ENCODE measurements at regions not wholly inside any gene's neighbourhood (a gene's known extent, or its start where the extent isn't known, plus 50 kb on each side); places are given as distances from the start of the nearest gene placed in this dataset.

- Histone ChIP-seq H3K9me3 (ENCODE audit: control insufficient read depth, insufficient read depth, low read length) (no peaks in the 10 kb centered on the region), H3K27me3 (ENCODE audit: control insufficient read depth, insufficient read depth, low read length) (no peaks in the 10 kb centered on the region), H3K4me1 (ENCODE audit: control insufficient read depth, insufficient read depth, low read length) (no peaks in the 10 kb centered on the region), H3K36me3 (ENCODE audit: control insufficient read depth, insufficient read depth, low read length) (no peaks in the 10 kb centered on the region), H3K27ac (ENCODE audit: low read depth, low read length) (no peak overlapping the region), H3K4me3 (ENCODE audit: low read depth, low read length) (no peak overlapping the region)
- DNase-seq (ENCODE audit: low read depth in 4 of 6, low spot score in 6 of 6), result no peak
- WGBS (ENCODE audit: insufficient coverage), result 72% methylated on average over 3 of the region's 5 CpGs
These were observed 161.5 kb downstream of the CARTPT start for GRCh38 chr5:71880536-71880935.

- H3K9me3 ChIP-seq (ENCODE audit: control insufficient read depth, insufficient read depth, low read length), result no peaks in the 10 kb centered on the region
- no peak overlapping the region for H3K27ac ChIP-seq (ENCODE audit: low read depth, low read length)
- no peak for DNase-seq (ENCODE audit: low read depth in 4 of 6, low spot score in 6 of 6)
- no peaks in the 10 kb centered on the region for H3K36me3 ChIP-seq (ENCODE audit: control insufficient read depth, insufficient read depth, low read length)
- 84% methylated on average over 10 of the region's 10 CpGs for WGBS (ENCODE audit: insufficient coverage)
- no peaks in the 10 kb centered on the region for H3K27me3 ChIP-seq (ENCODE audit: control insufficient read depth, insufficient read depth, low read length)
- no peak overlapping the region for H3K4me3 ChIP-seq (ENCODE audit: low read depth, low read length)
- no peaks in the 10 kb centered on the region for H3K4me1 ChIP-seq (ENCODE audit: control insufficient read depth, insufficient read depth, low read length)
These were observed 164.0 kb downstream of the CARTPT start for GRCh38 chr5:71882826-71883741.

- Histone ChIP-seq H3K27ac (ENCODE audit: low read depth, low read length) (no peak overlapping the region), H3K4me3 (ENCODE audit: low read depth, low read length) (no peak overlapping the region), H3K4me1 (ENCODE audit: control insufficient read depth, insufficient read depth, low read length) (no peaks in the 10 kb centered on the region), H3K36me3 (ENCODE audit: control insufficient read depth, insufficient read depth, low read length) (no peaks in the 10 kb centered on the region), H3K27me3 (ENCODE audit: control insufficient read depth, insufficient read depth, low read length) (no peaks in the 10 kb centered on the region), H3K9me3 (ENCODE audit: control insufficient read depth, insufficient read depth, low read length) (no peaks in the 10 kb centered on the region)
- WGBS (ENCODE audit: insufficient coverage), result 92% methylated on average over 2 of the region's 2 CpGs
- DNase-seq (ENCODE audit: low read depth in 4 of 6, low spot score in 6 of 6), result no peak
These were observed 164.6 kb downstream of the CARTPT start for GRCh38 chr5:71883742-71884103.

GRCh38 chr5:71884926-71885325 is 165.9 kb downstream of the CARTPT start:
- H3K4me1 ChIP-seq (ENCODE audit: control insufficient read depth, insufficient read depth, low read length), result no peaks in the 10 kb centered on the region
- no peaks in the 10 kb centered on the region for H3K9me3 ChIP-seq (ENCODE audit: control insufficient read depth, insufficient read depth, low read length)
- H3K27ac ChIP-seq (ENCODE audit: low read depth, low read length), result no peak overlapping the region
- DNase-seq (ENCODE audit: low read depth in 4 of 6, low spot score in 6 of 6), result no peak
- no peak overlapping the region for H3K4me3 ChIP-seq (ENCODE audit: low read depth, low read length)
- no peaks in the 10 kb centered on the region for H3K27me3 ChIP-seq (ENCODE audit: control insufficient read depth, insufficient read depth, low read length)
- H3K36me3 ChIP-seq (ENCODE audit: control insufficient read depth, insufficient read depth, low read length), result no peaks in the 10 kb centered on the region

GRCh38 chr5:71886406-71886805 is 167.3 kb downstream of the CARTPT start:
- no peaks in the 10 kb centered on the region for H3K4me1 ChIP-seq (ENCODE audit: control insufficient read depth, insufficient read depth, low read length)
- H3K27me3 ChIP-seq (ENCODE audit: control insufficient read depth, insufficient read depth, low read length), result no peaks in the 10 kb centered on the region
- WGBS (ENCODE audit: insufficient coverage), result no CpG with 5 or more reads among the region's 2 CpGs
- H3K36me3 ChIP-seq (ENCODE audit: control insufficient read depth, insufficient read depth, low read length), result no peaks in the 10 kb centered on the region
- no peak overlapping the region for H3K27ac ChIP-seq (ENCODE audit: low read depth, low read length)
- no peak overlapping the region for H3K4me3 ChIP-seq (ENCODE audit: low read depth, low read length)
- H3K9me3 ChIP-seq (ENCODE audit: control insufficient read depth, insufficient read depth, low read length), result no peaks in the 10 kb centered on the region
- DNase-seq (ENCODE audit: low read depth in 4 of 6, low spot score in 6 of 6), result no peak

- WGBS (ENCODE audit: insufficient coverage), result no CpG with 5 or more reads among the region's 2 CpGs
- no peaks in the 10 kb centered on the region for H3K4me1 ChIP-seq (ENCODE audit: control insufficient read depth, insufficient read depth, low read length)
- DNase-seq (ENCODE audit: low read depth in 4 of 6, low spot score in 6 of 6), result peak in 2 of 6 donors; percentile 32 to 61
- H3K36me3 ChIP-seq (ENCODE audit: control insufficient read depth, insufficient read depth, low read length), result no peaks in the 10 kb centered on the region
- H3K27me3 ChIP-seq (ENCODE audit: control insufficient read depth, insufficient read depth, low read length), result no peaks in the 10 kb centered on the region
- H3K4me3 ChIP-seq (ENCODE audit: low read depth, low read length), result no peak overlapping the region
- H3K27ac ChIP-seq (ENCODE audit: low read depth, low read length), result no peak overlapping the region
- H3K9me3 ChIP-seq (ENCODE audit: control insufficient read depth, insufficient read depth, low read length), result no peaks in the 10 kb centered on the region
These were observed 168.6 kb downstream of the CARTPT start for GRCh38 chr5:71887680-71888079.

GRCh38 chr5:71891406-71891805 is 172.3 kb downstream of the CARTPT start:
- DNase-seq (ENCODE audit: low read depth in 4 of 6, low spot score in 6 of 6), result no peak
- Histone ChIP-seq H3K9me3 (ENCODE audit: control insufficient read depth, insufficient read depth, low read length) (no peaks in the 10 kb centered on the region), H3K27ac (ENCODE audit: low read depth, low read length) (no peak overlapping the region), H3K27me3 (ENCODE audit: control insufficient read depth, insufficient read depth, low read length) (no peaks in the 10 kb centered on the region), H3K4me1 (ENCODE audit: control insufficient read depth, insufficient read depth, low read length) (no peaks in the 10 kb centered on the region), H3K36me3 (ENCODE audit: control insufficient read depth, insufficient read depth, low read length) (no peaks in the 10 kb centered on the region), H3K4me3 (ENCODE audit: low read depth, low read length) (no peak overlapping the region)
- WGBS (ENCODE audit: insufficient coverage), result no CpG with 5 or more reads among the region's 1 CpG

- Histone ChIP-seq H3K27ac (ENCODE audit: low read depth, low read length) (no peak overlapping the region), H3K4me3 (ENCODE audit: low read depth, low read length) (no peak overlapping the region), H3K4me1 (ENCODE audit: control insufficient read depth, insufficient read depth, low read length) (no peaks in the 10 kb centered on the region), H3K9me3 (ENCODE audit: control insufficient read depth, insufficient read depth, low read length) (no peaks in the 10 kb centered on the region), H3K36me3 (ENCODE audit: control insufficient read depth, insufficient read depth, low read length) (no peaks in the 10 kb centered on the region), H3K27me3 (ENCODE audit: control insufficient read depth, insufficient read depth, low read length) (no peaks in the 10 kb centered on the region)
- no peak for DNase-seq (ENCODE audit: low read depth in 4 of 6, low spot score in 6 of 6)
- 69% methylated on average over 4 of the region's 4 CpGs for WGBS (ENCODE audit: insufficient coverage)
These were observed 172.8 kb downstream of the CARTPT start for GRCh38 chr5:71891856-71892255.

GRCh38 chr5:71892641-71893365 is 173.7 kb downstream of the CARTPT start:
- Histone ChIP-seq H3K27ac (ENCODE audit: low read depth, low read length) (no peak overlapping the region), H3K27me3 (ENCODE audit: control insufficient read depth, insufficient read depth, low read length) (no peaks in the 10 kb centered on the region), H3K36me3 (ENCODE audit: control insufficient read depth, insufficient read depth, low read length) (no peaks in the 10 kb centered on the region), H3K4me3 (ENCODE audit: low read depth, low read length) (no peak overlapping the region), H3K4me1 (ENCODE audit: control insufficient read depth, insufficient read depth, low read length) (no peaks in the 10 kb centered on the region), H3K9me3 (ENCODE audit: control insufficient read depth, insufficient read depth, low read length) (no peaks in the 10 kb centered on the region)
- 25% methylated on average over 2 of the region's 3 CpGs for WGBS (ENCODE audit: insufficient coverage)
- no peak for DNase-seq (ENCODE audit: low read depth in 4 of 6, low spot score in 6 of 6)

- no peak overlapping the region for H3K4me3 ChIP-seq (ENCODE audit: low read depth, low read length)
- no peaks in the 10 kb centered on the region for H3K27me3 ChIP-seq (ENCODE audit: control insufficient read depth, insufficient read depth, low read length)
These were observed 174.4 kb downstream of the CARTPT start for GRCh38 chr5:71893451-71893850.

More at GRCh38 chr5:71893451-71893850, 174.4 kb downstream of the CARTPT start:
- WGBS (ENCODE audit: insufficient coverage), result 100% methylated on average over 1 of the region's 3 CpGs
- DNase-seq (ENCODE audit: low read depth in 4 of 6, low spot score in 6 of 6), result no peak
- no peaks in the 10 kb centered on the region for H3K36me3 ChIP-seq (ENCODE audit: control insufficient read depth, insufficient read depth, low read length)
- H3K27ac ChIP-seq (ENCODE audit: low read depth, low read length), result no peak overlapping the region
- H3K9me3 ChIP-seq (ENCODE audit: control insufficient read depth, insufficient read depth, low read length), result no peaks in the 10 kb centered on the region
- H3K4me1 ChIP-seq (ENCODE audit: control insufficient read depth, insufficient read depth, low read length), result no peaks in the 10 kb centered on the region

Data from spinal cord (tissue), 9 donors.